Muscle of leg (tissue), 3 donors: ENCODE measurements at regions not wholly inside any gene's neighbourhood (a gene's known extent, or its start where the extent isn't known, plus 50 kb on each side); places are given as distances from the start of the nearest gene placed in this dataset.

Experiments used
- DNase-seq: peaks from one replicate; pipeline ENCODE4 v3.0.0; 2013
- H3K27ac ChIP-seq: one replicate; pipeline ENCODE4 v1.5.1; 2013; ENCODE audit warnings: mild to moderate bottlenecking, low read length, control low read depth
- H3K27me3 ChIP-seq: one replicate; pipeline ENCODE4 v1.6.1; 2013; ENCODE audit warnings: low read length; ENCODE audit not compliant: control insufficient read depth, insufficient read depth
- H3K36me3 ChIP-seq: one replicate; pipeline ENCODE4 v1.6.1; 2013; ENCODE audit warnings: low read length; ENCODE audit not compliant: control insufficient read depth, insufficient read depth
- H3K4me1 ChIP-seq: one replicate; pipeline ENCODE4 v1.6.1; 2013; ENCODE audit warnings: low read length; ENCODE audit not compliant: control insufficient read depth, insufficient read depth
- H3K4me3 ChIP-seq: one replicate; pipeline ENCODE4 v1.5.1; 2013; ENCODE audit warnings: low read length, control low read depth
- H3K9me3 ChIP-seq: replicated peaks from 2 replicates; pipeline ENCODE4 v1.6.1; 2013; ENCODE audit warnings: low read depth, low read length; ENCODE audit not compliant: control insufficient read depth
- WGBS: methylation state at CpG from one replicate; pipeline ENCODE4 v1.1.5; 2013; ENCODE audit warnings: missing lambda C conversion rate; ENCODE audit not compliant: insufficient coverage; 5-methylcytosine and 5-hydroxymethylcytosine counted together

- Histone ChIP-seq H3K27me3 (peaks cover 4% of the 10 kb centered on the region), H3K27ac (no peak overlapping the region), H3K4me3 (no peak overlapping the region), H3K9me3 (no peaks in the 10 kb centered on the region), H3K36me3 (no peaks in the 10 kb centered on the region), H3K4me1 (no peaks in the 10 kb centered on the region)
- 72% methylated on average over 5 of the region's 7 CpGs for WGBS
- DNase-seq: no peak
Observed at GRCh38 chr6:14373648-14374437, 256.3 kb downstream of the CD83 start.

DNA sequence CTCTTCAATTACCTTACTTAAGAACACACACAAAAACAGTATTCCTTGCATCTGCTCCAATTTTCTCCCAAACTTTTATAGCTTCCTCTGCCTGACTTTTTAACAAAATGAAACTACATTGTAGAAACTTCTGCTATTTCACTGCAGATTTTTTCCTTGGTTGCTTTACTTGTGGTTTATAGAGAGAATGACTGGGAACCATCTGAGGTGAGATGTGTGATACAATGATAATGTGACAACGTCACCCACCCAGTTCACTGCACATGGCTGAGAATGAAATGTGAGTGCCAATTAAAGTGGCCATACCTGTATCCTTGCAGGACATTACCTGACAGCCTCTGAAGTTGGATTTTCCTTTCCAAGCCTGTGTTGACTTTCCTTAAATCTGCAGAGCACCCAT lies 258.4 kb downstream of the CD83 start:
- no CpG with 5 or more reads among the region's 1 CpG for WGBS
- H3K27me3 ChIP-seq: peaks cover 8% of the 10 kb centered on the region
- peak; percentile 11 for DNase-seq

DNA sequence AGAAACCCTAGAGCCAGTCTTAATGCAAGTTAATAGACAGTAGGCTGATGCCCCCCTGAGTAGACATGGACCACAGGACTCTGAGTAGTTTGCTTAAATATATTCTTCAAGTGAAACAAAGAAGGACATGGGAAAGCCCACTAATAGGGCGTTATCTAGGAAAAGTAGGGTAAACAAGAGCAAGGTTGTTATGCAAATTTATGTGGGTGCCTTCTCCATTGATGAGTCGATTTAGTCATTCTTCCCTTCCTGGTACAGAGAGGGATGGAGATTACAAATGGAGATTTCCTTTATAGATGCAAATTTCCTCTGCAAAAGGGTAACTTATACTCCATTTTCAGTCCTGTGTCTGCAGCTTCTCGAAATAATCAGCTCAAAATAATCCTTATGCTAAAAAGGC lies 262.0 kb downstream of the CD83 start:
- Histone ChIP-seq H3K4me1 (no peaks in the 10 kb centered on the region), H3K4me3 (no peak overlapping the region), H3K9me3 (no peaks in the 10 kb centered on the region), H3K36me3 (no peaks in the 10 kb centered on the region), H3K27ac (no peak overlapping the region), H3K27me3 (peaks cover 6% of the 10 kb centered on the region)
- no peak for DNase-seq
- no CpG with 5 or more reads among the region's 3 CpGs for WGBS

More for the DNA sequence above, 258.4 kb downstream of the CD83 start:
- H3K4me3 ChIP-seq: no peak overlapping the region
- H3K9me3 ChIP-seq: no peaks in the 10 kb centered on the region
- H3K36me3 ChIP-seq: no peaks in the 10 kb centered on the region
- no peak overlapping the region for H3K27ac ChIP-seq
- H3K4me1 ChIP-seq: no peaks in the 10 kb centered on the region

DNA sequence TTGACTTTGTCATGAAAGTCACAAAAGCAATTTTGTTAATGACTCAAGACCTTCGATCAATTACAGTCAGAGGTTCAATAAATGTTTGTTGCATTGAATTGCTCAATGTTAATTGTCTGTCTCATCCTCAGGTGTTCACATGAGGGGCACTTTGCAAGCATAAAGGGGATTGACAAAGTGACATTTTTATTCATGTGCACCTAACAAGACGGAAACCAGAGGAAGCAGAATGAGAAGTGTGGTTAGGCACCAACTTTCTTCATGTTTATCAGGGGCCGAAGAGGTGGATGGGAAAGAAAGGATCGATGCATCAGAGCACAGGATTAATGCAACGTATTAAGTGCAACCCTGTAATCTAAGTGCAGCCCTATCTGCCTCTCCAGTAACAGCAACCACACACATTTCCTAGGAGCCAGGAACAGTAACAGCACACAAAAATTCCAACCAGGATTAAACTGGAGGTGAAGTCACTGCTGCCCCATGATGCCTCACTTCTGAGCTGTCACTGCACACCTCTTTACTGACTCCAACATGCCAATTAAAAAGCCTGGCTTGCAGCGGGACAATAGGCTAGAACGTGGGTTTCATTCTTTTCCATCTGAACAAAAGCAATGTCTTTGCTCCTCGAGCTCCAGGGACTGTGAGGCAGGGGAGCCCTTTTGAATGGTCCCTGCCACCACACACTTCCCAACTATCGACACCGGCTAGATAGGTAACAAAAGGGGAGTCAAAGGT lies 262.7 kb downstream of the CD83 start:
- H3K9me3 ChIP-seq: no peaks in the 10 kb centered on the region
- H3K4me3 ChIP-seq: no peak overlapping the region
- H3K27me3 ChIP-seq: peaks cover 6% of the 10 kb centered on the region
- H3K36me3 ChIP-seq: no peaks in the 10 kb centered on the region
- no peak overlapping the region for H3K27ac ChIP-seq
- no peaks in the 10 kb centered on the region for H3K4me1 ChIP-seq
- 43% methylated on average over 4 of the region's 10 CpGs for WGBS
- no peak for DNase-seq

GRCh38 chr6:14380901-14381828 lies 263.6 kb downstream of the CD83 start:
- Histone ChIP-seq H3K27ac (no peak overlapping the region), H3K4me1 (no peaks in the 10 kb centered on the region), H3K9me3 (no peaks in the 10 kb centered on the region), H3K36me3 (no peaks in the 10 kb centered on the region), H3K27me3 (peaks cover 6% of the 10 kb centered on the region), H3K4me3 (no peak overlapping the region)
- peak; percentile 49 for DNase-seq
- 19% methylated on average over 5 of the region's 11 CpGs for WGBS

- DNase-seq: no peak
- Histone ChIP-seq H3K36me3 (no peaks in the 10 kb centered on the region), H3K9me3 (no peaks in the 10 kb centered on the region), H3K27ac (no peak overlapping the region), H3K4me3 (no peak overlapping the region), H3K27me3 (peaks cover 4% of the 10 kb centered on the region), H3K4me1 (no peaks in the 10 kb centered on the region)
- WGBS: 64% methylated on average over 2 of the region's 10 CpGs
Observed at GRCh38 chr6:14381829-14382677, 264.5 kb downstream of the CD83 start.

DNA sequence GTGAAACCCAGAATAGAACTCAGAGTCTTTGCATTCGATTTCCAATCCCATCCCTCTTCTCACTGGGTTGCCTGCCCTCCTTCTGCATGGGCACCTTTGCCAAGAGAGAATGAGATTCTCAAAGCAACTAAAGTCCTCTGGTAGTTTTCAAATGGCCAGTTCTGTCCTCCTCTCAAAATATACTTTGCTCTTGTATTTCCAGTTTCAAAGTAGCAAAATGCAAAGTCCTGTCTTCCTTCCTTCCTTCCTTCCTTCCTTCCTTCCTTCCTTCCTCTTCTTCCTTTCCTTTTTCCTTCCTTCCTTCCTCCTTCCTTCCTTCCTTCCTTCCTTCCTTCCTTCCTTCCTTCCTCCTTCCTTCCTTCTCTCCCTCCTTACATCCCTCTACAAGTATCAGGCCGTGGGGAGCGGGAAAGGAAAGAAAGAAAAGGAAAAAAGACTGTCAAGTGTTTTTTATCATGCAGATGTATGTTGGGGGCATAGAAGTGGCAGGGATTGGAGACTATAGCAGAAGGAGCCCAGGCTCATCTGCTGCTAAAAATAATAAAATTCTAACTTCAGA lies 265.2 kb downstream of the CD83 start:
- no peak overlapping the region for H3K27ac ChIP-seq
- no peaks in the 10 kb centered on the region for H3K36me3 ChIP-seq
- DNase-seq: no peak
- H3K9me3 ChIP-seq: no peaks in the 10 kb centered on the region
- WGBS: 71% methylated on average over 1 of the region's 3 CpGs
- H3K27me3 ChIP-seq: peaks cover 4% of the 10 kb centered on the region
- H3K4me3 ChIP-seq: no peak overlapping the region
- no peaks in the 10 kb centered on the region for H3K4me1 ChIP-seq

DNA sequence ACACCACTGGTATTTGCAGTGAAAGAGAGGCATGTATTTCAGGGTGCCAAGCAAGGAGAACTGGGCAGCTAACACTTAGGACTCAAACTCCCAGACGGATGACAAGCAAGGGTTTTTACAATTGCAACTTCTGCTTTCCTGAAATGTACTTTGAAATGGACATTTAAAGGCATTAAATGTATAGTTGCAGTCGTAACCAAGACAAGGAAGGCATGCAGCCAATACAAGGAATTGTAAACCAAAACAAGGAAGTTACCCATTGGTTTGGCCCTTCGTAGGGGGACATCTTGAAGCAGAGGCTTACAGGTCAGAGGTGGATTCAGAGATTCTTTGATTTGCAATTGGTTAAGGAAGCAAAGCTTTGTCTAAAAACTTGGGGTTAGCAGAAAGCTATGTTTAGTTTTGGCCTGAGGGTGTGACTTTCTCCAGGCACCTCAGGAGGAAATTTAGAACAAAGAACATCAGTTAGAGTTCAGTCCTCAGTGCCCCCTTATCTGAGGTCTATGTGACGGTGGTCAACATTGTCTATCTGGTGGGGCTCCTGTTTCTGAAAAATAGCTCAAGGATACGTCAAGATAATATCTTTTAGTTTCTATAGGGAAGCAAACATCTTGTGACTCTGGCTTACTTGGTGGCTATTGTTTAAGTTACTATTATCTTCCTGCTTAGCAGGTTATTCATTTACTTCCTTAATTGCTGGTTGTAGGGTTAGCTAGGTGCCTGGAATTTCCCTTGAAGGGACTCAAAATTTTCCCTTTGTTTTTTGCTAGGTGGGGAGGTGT lies 266.0 kb downstream of the CD83 start:
- Histone ChIP-seq H3K27me3 (peaks cover 4% of the 10 kb centered on the region), H3K4me1 (no peaks in the 10 kb centered on the region), H3K36me3 (no peaks in the 10 kb centered on the region), H3K4me3 (no peak overlapping the region), H3K9me3 (no peaks in the 10 kb centered on the region), H3K27ac (no peak overlapping the region)
- WGBS: 55% methylated on average over 3 of the region's 5 CpGs
- peak; percentile 36 for DNase-seq
